ENCODE measurements at regions not wholly inside any gene's neighbourhood (a gene's known extent, or its start where the extent isn't known, plus 50 kb on each side); places are given as distances from the start of the nearest gene placed in this dataset.

DNA sequence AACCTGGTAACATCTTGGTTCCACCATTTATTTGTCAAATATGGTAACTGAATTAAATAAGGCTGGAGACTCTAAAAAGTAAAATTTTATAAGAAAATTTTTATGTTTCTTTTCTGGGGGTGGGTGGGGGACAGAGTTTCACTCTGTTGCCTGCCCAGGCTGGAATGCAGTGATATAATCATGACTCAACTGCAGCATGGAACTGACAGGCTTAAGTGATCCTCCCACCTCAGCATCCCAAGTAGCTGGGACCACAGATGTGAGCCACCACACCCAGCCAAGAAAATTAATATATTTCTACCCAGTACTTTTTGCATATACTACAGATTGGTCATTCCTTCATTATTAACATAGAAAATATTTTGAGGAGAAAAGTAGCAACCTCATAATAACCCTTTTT is 216.9 kb downstream of the DEPDC1B start:
- TF ChIP-seq GATA3 (IDR thresholded peaks at IDR 0.05; ENCODE audit: low read depth, low read length) (no peak), GATA2 (IDR thresholded peaks at IDR 0.05; ENCODE audit: low read depth, low read length) (no peak)

DNA sequence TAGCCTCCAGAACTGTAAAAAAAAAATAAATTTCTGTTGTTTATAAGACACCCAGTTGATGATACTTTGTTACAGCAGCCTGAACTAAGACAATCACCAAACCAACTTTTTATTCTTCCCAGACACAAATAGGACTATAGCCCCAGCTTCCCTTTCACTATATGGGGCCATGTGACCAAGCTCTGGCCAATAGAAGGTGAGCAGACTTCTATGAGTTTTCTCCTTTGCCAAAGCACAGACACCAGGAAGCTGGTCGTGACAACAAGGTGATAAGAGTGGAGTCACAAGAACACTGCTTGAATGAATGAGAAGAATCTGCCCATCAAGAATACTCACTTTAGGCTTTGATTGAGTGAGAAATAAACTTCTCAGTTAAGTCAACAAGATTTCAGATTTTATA is 217.7 kb downstream of the DEPDC1B start:
- no peak for TF ChIP-seq GATA2 (IDR thresholded peaks at IDR 0.05; ENCODE audit: low read depth, low read length)
- TF ChIP-seq GATA3 (IDR thresholded peaks at IDR 0.05; ENCODE audit: low read depth, low read length): no peak

DNA sequence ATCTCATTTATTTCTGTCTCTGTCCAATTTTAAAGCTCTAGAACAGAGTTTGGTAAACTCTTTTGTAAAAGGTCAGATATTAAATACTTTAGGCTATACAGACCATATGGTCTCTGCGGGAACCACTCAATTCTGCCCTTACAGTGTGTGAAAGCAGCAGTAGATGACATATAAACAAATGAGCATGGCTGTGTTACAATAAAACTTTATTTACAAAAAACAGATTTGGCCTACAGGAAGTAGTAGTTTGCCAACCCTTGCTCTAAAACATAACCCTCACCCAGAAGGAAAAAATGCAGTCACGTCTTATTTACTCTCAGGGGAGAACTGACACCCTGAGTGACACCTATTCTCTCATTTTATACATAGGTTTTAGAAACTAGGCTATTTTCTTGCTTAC is 220.4 kb downstream of the DEPDC1B start:
- TF ChIP-seq GATA3 (IDR thresholded peaks at IDR 0.05; ENCODE audit: low read depth, low read length) (no peak), GATA2 (IDR thresholded peaks at IDR 0.05; ENCODE audit: low read depth, low read length) (no peak)

DNA sequence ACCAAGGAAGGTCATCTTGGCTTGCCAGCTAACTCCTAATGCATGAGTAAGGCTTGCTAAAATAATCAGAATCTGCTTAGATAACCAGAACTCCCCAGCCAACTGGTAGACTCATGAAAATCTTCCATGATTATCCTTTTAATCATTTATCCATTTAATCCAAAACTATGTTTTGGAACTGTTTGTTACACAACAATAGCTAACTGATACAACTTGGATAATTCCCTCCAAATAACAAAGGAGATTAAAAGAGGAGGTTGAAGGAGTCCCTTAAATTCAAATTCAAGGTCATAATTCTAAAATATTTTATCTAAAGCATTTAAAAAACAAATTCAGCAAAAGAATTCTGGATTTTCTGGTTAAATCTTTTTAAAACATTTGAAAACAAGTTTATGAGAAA is 222.1 kb downstream of the DEPDC1B start:
- TF ChIP-seq GATA3 (IDR thresholded peaks at IDR 0.05; ENCODE audit: low read depth, low read length): no peak
- TF ChIP-seq GATA2 (IDR thresholded peaks at IDR 0.05; ENCODE audit: low read depth, low read length): no peak

DNA sequence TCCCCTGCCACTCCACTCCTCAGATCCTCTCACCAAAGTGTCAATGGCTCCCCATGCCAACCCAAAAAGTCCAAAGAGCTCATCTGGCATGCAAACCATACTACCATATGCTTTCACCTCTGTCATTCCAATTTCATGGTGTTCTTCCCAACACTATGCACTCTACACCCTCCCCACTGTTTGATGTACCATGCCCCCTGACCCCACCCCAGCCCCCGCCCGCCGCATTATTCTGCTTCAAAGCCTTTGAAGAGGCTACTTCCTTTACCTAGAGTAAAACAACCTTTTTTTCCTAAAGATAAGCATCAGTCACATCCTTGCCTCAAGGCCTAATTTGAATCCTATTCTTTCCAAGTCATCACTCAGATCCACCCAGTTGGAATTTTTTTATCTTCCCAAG is 226.3 kb downstream of the DEPDC1B start:
- TF ChIP-seq GATA3 (IDR thresholded peaks at IDR 0.05; ENCODE audit: low read depth, low read length) (no peak), GATA2 (IDR thresholded peaks at IDR 0.05; ENCODE audit: low read depth, low read length) (no peak)

DNA sequence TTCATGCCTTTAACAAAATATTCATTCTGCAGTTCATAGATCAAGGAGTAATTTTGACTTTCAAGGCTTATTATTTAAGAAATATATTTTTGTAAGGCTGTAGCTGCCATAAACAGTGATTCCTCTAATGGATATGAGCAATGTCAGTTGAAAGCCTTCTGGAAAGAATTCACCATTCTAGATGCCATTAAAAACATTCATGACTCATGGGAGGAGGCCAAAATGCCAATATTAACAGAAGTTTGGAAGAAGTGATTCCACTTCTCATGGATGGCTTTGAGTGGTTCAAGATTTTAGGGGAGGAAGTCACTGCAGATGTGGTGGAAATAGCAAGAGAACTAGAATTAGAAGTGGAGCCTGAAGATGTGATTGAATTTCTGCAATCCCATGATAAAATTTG is 229.1 kb downstream of the DEPDC1B start:
- TF ChIP-seq GATA2 (IDR thresholded peaks at IDR 0.05; ENCODE audit: low read depth, low read length): no peak
- TF ChIP-seq GATA3 (IDR thresholded peaks at IDR 0.05; ENCODE audit: low read depth, low read length): no peak

DNA sequence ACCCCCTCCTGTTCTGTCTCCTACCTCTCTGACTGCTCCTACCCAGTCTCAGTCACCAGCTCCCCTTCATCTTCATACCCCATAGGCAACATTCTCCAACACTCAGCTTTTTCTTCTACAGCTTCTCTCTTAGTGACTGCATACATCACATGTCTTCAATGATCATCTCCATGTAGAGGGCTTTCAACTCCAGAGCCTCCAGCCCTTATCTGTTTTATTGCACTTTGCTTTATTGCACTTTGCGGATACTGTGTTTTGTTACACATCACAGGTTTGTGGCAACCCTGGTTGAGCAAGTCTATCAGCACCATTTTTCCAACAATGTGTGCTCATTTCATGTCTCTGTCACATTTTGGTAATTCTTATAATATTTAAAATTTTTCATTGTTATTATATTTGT is 230.7 kb downstream of the DEPDC1B start:
- TF ChIP-seq GATA2 (IDR thresholded peaks at IDR 0.05; ENCODE audit: low read depth, low read length) (no peak), GATA3 (IDR thresholded peaks at IDR 0.05; ENCODE audit: low read depth, low read length) (no peak)

DNA sequence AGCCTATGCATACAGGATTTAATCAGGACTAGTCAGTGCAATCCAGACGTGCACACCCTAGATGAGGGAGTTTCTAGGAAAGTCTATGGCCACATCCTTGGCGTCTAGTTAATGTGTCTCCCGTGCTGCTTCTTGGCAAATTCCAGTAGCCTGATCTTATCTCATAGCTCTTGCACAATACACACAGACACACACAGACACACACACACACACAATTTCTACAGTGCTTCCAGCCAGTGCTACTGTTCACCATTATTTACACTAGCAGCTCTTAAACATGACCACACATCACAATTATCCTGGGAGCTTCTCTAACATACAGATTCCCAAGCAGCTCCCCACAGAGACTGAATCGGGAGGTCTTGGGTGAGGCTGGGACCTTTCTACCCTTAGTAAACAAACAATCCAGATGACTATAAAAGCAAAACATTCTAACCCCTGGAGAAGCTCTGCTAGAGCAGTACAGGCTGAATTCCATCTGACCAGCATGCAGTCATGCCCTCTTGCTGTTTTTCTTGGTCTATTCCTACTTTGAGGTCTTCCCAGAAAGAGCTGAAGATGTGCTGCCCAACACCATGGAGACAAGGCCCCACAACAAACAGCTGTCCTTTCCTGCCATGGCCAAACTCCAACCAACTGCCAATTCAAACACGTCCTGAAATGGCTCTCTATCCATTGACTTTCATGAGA is 236.6 kb downstream of the DEPDC1B start:
- TF ChIP-seq GATA3 (IDR thresholded peaks at IDR 0.05; ENCODE audit: low read depth, low read length) (no peak), GATA2 (IDR thresholded peaks at IDR 0.05; ENCODE audit: low read depth, low read length) (no peak)

DNA sequence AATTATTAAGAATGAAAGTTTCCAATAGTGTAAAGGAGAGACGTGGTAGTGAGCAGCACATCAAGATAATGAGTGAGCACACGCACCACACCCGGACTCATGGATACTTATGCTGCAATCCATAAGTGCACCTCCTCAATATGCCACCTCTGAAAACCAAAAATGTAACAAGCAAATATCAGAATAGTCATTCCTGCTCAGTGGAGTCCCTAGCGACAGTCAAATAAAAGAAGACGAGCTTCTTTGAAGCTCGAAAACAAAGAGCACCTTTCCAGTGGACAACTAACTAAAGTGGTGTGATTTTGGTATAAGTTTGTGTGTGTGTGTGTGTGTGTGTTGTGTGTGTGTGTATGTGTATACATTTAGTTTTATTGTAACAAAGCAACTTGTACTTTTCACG is 241.3 kb downstream of the DEPDC1B start:
- TF ChIP-seq GATA2 (IDR thresholded peaks at IDR 0.05; ENCODE audit: low read depth, low read length) (no peak), GATA3 (IDR thresholded peaks at IDR 0.05; ENCODE audit: low read depth, low read length) (no peak)

DNA sequence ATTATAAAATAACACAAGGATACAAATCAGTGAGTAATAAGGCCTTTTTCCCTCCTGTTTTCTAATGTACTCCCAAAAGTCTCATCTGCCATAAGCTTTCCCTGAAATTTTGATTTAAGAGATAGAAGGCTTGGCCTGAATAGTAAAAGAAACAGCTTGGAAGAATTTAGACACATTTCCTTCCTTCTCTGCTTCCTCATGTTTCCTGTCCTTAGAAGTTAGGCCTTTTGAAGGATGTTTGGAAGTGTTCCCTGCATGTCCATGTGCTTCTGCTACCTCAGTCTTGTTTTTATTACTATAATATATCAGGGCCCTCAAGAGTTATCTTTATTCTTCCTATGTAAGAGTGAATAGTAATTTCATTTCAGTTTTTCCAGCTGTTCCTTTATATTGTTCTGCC is 242.7 kb downstream of the DEPDC1B start:
- no peak for TF ChIP-seq GATA3 (IDR thresholded peaks at IDR 0.05; ENCODE audit: low read depth, low read length)
- TF ChIP-seq GATA2 (IDR thresholded peaks at IDR 0.05; ENCODE audit: low read depth, low read length): no peak

DNA sequence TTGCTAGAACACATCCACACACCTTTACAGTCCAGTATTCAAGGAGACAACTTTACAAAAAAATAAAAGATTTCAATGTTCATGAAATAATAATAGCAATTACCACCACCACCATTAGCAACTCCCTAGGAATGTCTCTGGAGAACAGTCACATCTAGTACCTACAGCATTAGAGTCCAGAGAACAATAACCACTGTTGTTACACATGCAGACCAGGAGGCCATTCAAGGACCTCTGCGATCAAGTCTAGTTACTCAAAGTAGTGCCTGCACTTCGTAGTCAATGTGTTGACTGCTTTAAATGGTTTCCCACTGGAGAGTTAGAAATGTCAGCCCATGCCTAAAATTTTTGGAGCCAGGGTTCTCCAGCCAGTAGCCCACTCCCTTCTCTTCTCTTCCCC is 244.4 kb downstream of the DEPDC1B start:
- TF ChIP-seq GATA2 (IDR thresholded peaks at IDR 0.05; ENCODE audit: low read depth, low read length) (no peak), GATA3 (IDR thresholded peaks at IDR 0.05; ENCODE audit: low read depth, low read length) (no peak)

DNA sequence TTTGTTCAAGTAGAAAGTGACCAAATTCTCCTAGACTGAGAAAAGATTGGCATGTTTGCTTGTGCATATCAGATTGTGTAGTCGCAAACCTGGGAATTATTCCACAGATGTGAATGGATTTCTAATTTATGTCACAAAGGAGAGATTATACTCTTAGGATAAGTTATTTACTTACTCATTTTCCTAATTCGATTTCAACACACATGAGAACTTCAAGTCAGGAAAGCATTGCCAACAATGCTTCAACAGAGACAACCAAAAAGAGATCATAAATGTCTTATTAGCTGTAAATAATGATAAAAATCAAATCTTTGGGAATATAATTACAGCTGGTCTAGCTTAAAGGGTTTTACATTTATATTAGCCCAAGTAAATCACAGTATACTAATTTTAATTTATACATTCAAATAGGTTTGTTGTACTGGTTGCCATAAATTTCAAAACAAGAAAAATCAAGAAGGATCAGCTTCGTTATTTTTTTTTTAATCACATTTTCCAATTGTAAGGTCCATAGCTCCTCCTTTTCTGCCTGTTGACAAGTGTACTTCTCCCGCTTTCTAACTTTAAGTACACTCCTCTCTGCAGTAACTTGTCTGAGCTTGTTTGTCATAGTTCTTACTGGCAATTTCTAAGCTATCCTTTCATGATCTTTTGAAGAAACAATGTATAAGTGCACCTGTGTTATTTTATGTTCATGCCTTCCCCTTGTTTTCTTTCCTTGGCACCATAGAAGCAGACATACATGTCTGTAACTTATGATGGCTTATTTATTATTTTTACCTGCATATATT is 246.6 kb downstream of the DEPDC1B start:
- TF ChIP-seq GATA2 (IDR thresholded peaks at IDR 0.05; ENCODE audit: low read depth, low read length) (no peak), GATA3 (IDR thresholded peaks at IDR 0.05; ENCODE audit: low read depth, low read length) (no peak)

DNA sequence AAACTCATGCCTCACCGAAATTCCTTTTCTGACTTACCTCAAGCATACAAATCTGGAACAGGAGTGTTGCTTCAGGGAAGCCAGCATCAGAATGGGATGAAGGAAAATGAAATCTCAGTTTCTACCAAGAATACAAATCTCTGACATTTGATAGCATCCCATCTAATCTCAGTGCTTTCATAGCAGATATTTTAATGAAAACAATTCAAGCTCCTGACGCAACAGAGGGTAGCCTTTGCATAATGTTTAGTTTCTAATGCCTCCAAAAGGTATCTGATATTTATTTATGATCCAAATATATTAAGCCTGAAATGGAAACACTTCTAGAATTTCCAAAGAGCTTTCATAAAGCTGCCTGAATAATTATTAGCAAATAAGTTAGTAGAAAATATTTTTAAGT is 251.4 kb downstream of the DEPDC1B start:
- TF ChIP-seq GATA2 (IDR thresholded peaks at IDR 0.05; ENCODE audit: low read depth, low read length) (no peak), GATA3 (IDR thresholded peaks at IDR 0.05; ENCODE audit: low read depth, low read length) (no peak)

DNA sequence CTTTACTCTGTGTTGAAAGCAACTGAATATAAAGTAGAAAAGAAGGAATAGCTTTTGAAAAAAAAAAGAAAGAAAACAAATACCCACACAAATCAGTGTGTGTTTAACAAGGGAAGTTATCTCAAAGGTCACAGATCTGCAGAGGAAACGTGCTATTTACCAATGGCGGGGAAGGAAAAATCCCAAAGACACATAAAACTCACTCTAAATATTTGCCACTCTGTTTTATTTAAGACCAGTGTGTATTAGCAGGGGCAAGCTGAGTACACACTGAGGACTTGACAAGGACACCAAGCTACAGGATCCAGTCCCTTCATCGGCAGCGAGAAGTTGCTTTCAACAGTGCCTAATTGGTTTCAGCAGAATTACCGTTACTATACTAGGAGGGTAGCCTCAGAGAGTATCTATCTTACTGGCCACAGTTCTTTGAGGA is 252.5 kb downstream of the DEPDC1B start:
- no peak for TF ChIP-seq GATA3 (IDR thresholded peaks at IDR 0.05; ENCODE audit: low read depth, low read length)
- TF ChIP-seq GATA2 (IDR thresholded peaks at IDR 0.05; ENCODE audit: low read depth, low read length): no peak

DNA sequence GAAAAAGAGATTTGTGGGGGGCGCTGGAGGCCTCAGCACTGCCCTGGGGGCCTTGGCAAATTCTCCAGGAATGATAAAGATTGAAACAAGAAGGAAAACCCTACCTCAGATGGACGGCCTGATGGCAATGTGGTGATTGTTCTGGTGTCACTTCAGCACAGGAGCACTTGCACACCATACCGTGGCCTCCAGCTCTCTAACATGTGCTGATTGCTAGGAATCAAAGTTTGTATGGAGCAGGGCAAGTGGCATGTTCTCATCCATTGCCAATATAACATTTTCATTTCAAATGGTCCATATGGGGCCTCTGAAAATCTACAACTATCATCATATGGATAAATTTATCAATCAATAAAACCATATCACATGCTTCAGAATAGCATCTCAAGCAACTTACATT is 253.0 kb downstream of the DEPDC1B start:
- TF ChIP-seq GATA2 (IDR thresholded peaks at IDR 0.05; ENCODE audit: low read depth, low read length): no peak
- TF ChIP-seq GATA3 (IDR thresholded peaks at IDR 0.05; ENCODE audit: low read depth, low read length): no peak

Measured in SH-SY5Y (cell line).